Right lobe of liver (tissue), 4 donors: ENCODE measurements at regions not wholly inside any gene's neighbourhood (a gene's known extent, or its start where the extent isn't known, plus 50 kb on each side); places are given as distances from the start of the nearest gene placed in this dataset.

Experiments
- CTCF ChIP-seq, 4 donors: fragments of 200-600 bp in 3 of 4; fragments of 450-650 bp in 1 of 4; IDR thresholded peaks; one replicate each; pipeline versions ENCODE4 v1.5.1 to v1.8.0; 2016 to 2022; ENCODE audit warnings: antibody characterized with exemption in 4 of 4, mild to moderate bottlenecking in 2 of 4
- POLR2A ChIP-seq: fragments of 450-650 bp; IDR thresholded peaks from one replicate; pipeline ENCODE4 v1.6.1; 2017; ENCODE audit warnings: antibody characterized with exemption, mild to moderate bottlenecking
- donor health status: DM: no; HTN: no; CAD: no.
- donor health status: DM: no; HTN: no; CAD: no.
- donor health status: DM: no; HTN: yes; CAD: no.

- no peak for TF ChIP-seq CTCF (IDR thresholded peaks at IDR 0.05)
- TF ChIP-seq POLR2A, result no peak
Observed at GRCh38 chr5:117013280-117013877, 438.8 kb upstream of the SEMA6A start.
